Hindlimb muscle (tissue), 1 donor: ENCODE measurements at regions not wholly inside any gene's neighbourhood (a gene's known extent, or its start where the extent isn't known, plus 50 kb on each side); places are given as distances from the start of the nearest gene placed in this dataset.

Source experiments
- DNase-seq: peaks from one replicate; pipeline ENCODE4 v3.0.0-alpha.2; 2013

GRCh38 chr6:98471444-98471843 is 362.9 kb upstream of the POU3F2 start:
- no peak for DNase-seq

- no peak for DNase-seq
Observed at GRCh38 chr6:98477231-98477630, 357.1 kb upstream of the POU3F2 start.

- no peak for DNase-seq
Observed at GRCh38 chr6:98484696-98485095, 349.7 kb upstream of the POU3F2 start.

- no peak for DNase-seq
Observed at GRCh38 chr6:98485593-98485992, 348.8 kb upstream of the POU3F2 start.

GRCh38 chr6:98486057-98486456 is 348.3 kb upstream of the POU3F2 start:
- no peak for DNase-seq

GRCh38 chr6:98487612-98488011 is 346.8 kb upstream of the POU3F2 start:
- no peak for DNase-seq

GRCh38 chr6:98498144-98498775 is 336.1 kb upstream of the POU3F2 start:
- no peak for DNase-seq

GRCh38 chr6:98498866-98499265 is 335.5 kb upstream of the POU3F2 start:
- DNase-seq = no peak

GRCh38 chr6:98514073-98514720 is 320.2 kb upstream of the POU3F2 start:
- no peak for DNase-seq

- no peak for DNase-seq
Observed at GRCh38 chr6:98514796-98515195, 319.6 kb upstream of the POU3F2 start.

- DNase-seq = no peak
Observed at GRCh38 chr6:98516206-98516605, 318.2 kb upstream of the POU3F2 start.

- DNase-seq = no peak
Observed at GRCh38 chr6:98516866-98517265, 317.5 kb upstream of the POU3F2 start.

GRCh38 chr6:98525860-98526259 is 308.5 kb upstream of the POU3F2 start:
- DNase-seq = no peak

- no peak for DNase-seq
Observed at GRCh38 chr6:98526465-98526864, 307.9 kb upstream of the POU3F2 start.

- no peak for DNase-seq
Observed at GRCh38 chr6:98529364-98529763, 305.0 kb upstream of the POU3F2 start.

GRCh38 chr6:98530732-98531131 is 303.6 kb upstream of the POU3F2 start:
- no peak for DNase-seq

- no peak for DNase-seq
Observed at GRCh38 chr6:98532004-98532403, 302.4 kb upstream of the POU3F2 start.

GRCh38 chr6:98539741-98540140 is 294.6 kb upstream of the POU3F2 start:
- no peak for DNase-seq

GRCh38 chr6:98546376-98546775 is 288.0 kb upstream of the POU3F2 start:
- DNase-seq = no peak

- no peak for DNase-seq
Observed at GRCh38 chr6:98547151-98547550, 287.2 kb upstream of the POU3F2 start.

GRCh38 chr6:98547634-98548033 is 286.7 kb upstream of the POU3F2 start:
- no peak for DNase-seq

- DNase-seq = no peak
Observed at GRCh38 chr6:98548301-98548700, 286.1 kb upstream of the POU3F2 start.

GRCh38 chr6:98560418-98560817 is 274.0 kb upstream of the POU3F2 start:
- DNase-seq = no peak

GRCh38 chr6:98560841-98561240 is 273.5 kb upstream of the POU3F2 start:
- DNase-seq = no peak

GRCh38 chr6:98566126-98566525 is 268.2 kb upstream of the POU3F2 start:
- no peak for DNase-seq
